ENCODE measurements at regions not wholly inside any gene's neighbourhood (a gene's known extent, or its start where the extent isn't known, plus 50 kb on each side); places are given as distances from the start of the nearest gene placed in this dataset.

DNA sequence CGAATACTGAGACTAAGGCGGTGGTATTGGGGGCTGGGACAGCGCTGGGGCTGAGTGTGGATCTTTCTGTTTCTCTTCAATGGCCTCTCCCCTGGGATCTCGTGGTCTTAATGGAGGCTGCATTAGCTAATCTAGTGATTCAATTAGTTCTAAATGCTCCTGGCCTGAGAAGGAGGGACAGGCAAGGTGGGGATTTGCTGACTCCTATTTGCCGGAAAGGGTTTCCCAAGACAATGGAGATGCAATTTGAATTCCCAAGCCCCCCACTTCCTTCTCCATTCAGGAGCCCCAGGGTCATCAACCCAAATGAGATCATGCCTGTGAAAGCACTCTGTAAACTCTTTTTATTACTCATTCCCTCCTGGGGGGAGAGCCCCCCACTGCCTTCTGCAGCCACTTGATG, 111.7 kb upstream of the PLXNA4 start:
- TF ChIP-seq JUND (IDR thresholded peaks at IDR 0.05; ENCODE audit: low read depth), result no peak
- no peak for DNase-seq (ENCODE audit: low read depth in 1 of 2, low spot score in 1 of 2)
- in situ Hi-C loops (cut with HindIII; ENCODE audit: low pct_unique_long_range_greater_than_20kb, low sequenced_read_pairs), result no loop called here

DNA sequence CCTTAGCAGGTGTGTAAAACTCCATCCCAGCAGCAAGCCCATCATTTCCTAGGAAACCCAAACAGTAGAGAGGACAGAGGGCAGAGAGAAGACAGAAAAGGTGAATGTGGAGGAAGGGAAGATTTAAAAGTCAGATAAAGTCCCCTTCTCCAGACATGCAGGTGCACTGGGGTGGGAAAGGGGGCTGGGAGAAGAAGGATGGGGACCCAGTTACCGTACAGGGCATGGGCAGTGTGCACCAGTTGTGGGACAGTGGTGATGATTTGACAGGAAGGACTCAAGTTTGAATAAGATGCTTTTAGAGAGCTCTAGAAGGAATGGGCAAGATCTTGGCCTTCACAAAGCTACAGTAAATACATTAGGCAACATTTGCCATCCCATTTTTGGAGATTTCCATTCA, 110.7 kb upstream of the PLXNA4 start:
- TF ChIP-seq JUND (IDR thresholded peaks at IDR 0.05; ENCODE audit: low read depth), result no peak
- no peak for DNase-seq (ENCODE audit: low read depth in 1 of 2, low spot score in 1 of 2)
- in situ Hi-C loops (cut with HindIII; ENCODE audit: low pct_unique_long_range_greater_than_20kb, low sequenced_read_pairs), result no loop called here

DNA sequence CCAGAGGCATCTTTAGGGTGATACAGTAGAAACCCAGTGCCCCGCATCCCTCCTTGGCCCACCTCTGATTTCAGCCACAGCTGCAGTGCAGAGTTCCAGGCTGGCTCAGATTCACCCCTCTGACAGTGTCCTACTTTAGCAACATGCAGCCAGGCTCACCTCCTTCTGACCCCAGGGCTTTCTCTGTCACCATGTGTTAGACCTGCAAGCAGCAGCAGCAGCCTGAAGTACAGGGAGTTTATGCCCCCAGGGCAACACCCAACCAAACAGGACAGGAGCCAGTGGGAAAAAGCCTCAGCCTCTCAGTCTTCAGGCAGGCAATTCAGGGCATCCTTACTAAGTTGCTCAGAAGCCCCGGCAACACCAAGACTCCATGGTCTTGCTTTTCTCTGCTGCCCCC, 109.0 kb upstream of the PLXNA4 start:
- DNase-seq (ENCODE audit: low read depth in 1 of 2, low spot score in 1 of 2), result no peak

DNA sequence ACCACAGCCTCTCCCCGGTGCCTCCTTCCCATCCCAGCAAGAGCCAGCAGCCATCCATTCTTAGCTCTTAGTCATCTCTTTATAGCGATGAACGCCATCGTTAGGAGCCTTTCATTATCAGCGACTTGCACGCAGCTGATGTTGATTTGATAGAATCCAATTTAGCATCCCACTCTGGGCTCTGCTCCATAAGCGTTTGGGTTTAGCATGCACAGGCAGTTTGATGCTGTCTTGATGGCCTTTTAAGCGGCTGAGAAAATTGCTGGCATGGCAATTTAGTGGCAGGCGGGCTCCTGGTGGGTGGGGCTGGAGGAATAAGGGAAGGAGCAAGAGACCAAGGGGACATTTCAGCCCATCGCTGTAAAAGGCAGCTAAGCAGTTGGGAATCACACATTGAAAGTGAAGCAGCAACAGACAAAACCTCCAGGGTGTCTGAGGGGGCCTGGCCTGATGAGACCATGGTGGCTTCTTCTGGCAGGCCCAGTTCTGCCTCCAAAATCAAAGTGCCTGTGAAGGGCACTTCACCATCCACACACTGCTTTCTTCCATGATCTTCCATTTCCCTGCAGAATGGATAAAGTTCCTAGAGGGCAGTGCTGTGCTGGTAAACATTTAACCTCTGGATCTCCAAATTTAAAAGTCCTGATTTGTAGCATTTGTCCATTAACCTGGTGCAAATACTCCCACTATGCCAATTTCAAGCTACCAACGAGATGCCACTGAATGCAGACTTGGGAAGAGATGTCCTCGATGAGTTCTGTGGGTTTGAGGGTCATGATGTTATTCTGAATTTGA, 107.8 kb upstream of the PLXNA4 start:
- no peak for DNase-seq (ENCODE audit: low read depth in 1 of 2, low spot score in 1 of 2)
- no peak for TF ChIP-seq JUND (IDR thresholded peaks at IDR 0.05; ENCODE audit: low read depth)
- in situ Hi-C loops (cut with HindIII; ENCODE audit: low pct_unique_long_range_greater_than_20kb, low sequenced_read_pairs), result no loop called here

More for the DNA sequence above, 109.0 kb upstream of the PLXNA4 start:
- no peak for TF ChIP-seq JUND (IDR thresholded peaks at IDR 0.05; ENCODE audit: low read depth)
- in situ Hi-C loops (cut with HindIII; ENCODE audit: low pct_unique_long_range_greater_than_20kb, low sequenced_read_pairs), result no loop called here

DNA sequence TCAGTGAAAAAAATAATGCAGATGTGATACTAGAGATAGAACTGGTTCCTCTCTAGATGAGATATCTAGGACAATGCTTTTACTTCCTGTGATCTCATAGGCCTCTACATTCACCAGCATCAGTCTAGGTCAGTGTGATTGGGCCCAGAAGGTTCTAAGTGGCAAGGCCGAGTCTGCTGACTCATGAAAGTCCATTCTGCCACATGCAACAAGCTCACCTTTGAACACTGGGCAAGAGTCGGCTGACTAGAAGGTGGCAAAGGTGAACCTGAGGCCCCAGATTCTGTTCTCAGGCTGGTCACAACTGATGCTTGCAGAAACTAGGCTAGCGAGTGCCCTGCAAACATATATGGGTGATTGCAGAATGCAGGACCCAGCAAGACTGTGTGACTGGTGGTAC, 105.7 kb upstream of the PLXNA4 start:
- no peak for TF ChIP-seq JUND (IDR thresholded peaks at IDR 0.05; ENCODE audit: low read depth)
- no peak for DNase-seq (ENCODE audit: low read depth in 1 of 2, low spot score in 1 of 2)
- in situ Hi-C loops (cut with HindIII; ENCODE audit: low pct_unique_long_range_greater_than_20kb, low sequenced_read_pairs), result no loop called here

DNA sequence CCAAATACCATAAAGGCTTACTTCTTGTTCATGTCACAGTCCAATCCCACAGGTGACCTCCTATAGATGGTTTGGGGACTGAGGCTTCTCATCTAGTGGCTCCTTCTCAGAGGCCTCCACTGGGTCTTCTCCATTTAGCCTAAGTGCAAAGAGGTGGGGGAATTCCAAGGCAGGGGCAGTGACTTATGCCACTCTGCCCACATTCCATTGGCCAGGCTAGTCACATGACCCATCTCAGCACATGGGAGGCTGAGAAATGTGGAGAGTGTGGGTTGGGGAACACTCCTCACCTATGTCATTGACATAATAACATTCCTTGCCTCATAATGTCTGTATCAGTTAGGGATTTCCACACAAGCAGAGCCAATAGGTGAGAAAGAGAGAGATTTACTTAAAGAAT, 104.3 kb upstream of the PLXNA4 start:
- in situ Hi-C loops (cut with HindIII; ENCODE audit: low pct_unique_long_range_greater_than_20kb, low sequenced_read_pairs), result no loop called here
- TF ChIP-seq JUND (IDR thresholded peaks at IDR 0.05; ENCODE audit: low read depth), result no peak
- no peak for DNase-seq (ENCODE audit: low read depth in 1 of 2, low spot score in 1 of 2)

DNA sequence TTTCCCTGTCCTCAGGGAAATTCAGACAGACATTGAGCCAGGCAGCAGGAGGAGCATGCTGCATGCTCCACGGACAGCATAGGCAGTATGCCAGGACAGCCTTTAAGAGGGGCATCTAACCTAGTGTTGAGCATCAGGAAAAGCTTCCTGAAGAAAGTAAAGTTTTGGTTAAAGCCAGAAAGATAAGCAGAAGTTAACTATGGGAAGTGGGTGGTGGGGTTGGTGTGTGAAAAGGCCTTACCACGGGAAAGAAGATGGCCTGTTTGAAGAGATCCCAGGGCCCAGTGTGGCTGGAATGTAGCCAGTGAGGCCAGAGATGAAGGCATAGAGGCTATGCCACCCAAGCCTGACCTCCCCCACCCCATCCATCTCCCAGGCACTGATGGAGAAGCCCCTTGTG, 102.4 kb upstream of the PLXNA4 start:
- no peak for TF ChIP-seq JUND (IDR thresholded peaks at IDR 0.05; ENCODE audit: low read depth)
- in situ Hi-C loops (cut with HindIII; ENCODE audit: low pct_unique_long_range_greater_than_20kb, low sequenced_read_pairs), result no loop called here
- DNase-seq (ENCODE audit: low read depth in 1 of 2, low spot score in 1 of 2), result no peak

DNA sequence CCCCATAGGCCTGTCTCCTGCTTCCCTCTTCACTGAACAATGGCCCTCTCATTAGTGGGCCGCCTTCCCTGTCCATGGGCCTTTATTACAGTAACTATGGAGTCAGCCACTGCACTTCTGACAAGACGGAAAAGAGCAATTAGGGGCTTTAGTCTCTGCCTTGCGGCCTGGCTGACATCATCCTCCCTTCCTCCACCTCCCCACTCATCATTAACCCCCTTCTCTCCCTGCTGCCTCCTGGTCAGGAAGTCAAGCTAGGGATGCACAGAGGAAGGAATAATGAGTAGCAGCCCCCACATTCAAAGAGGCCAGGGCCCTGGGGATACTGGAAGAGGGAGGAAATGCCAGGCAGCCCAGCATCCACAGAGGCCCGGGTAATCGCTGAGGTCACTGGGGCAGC, 101.6 kb upstream of the PLXNA4 start:
- no peak for DNase-seq (ENCODE audit: low read depth in 1 of 2, low spot score in 1 of 2)
- in situ Hi-C loops (cut with HindIII; ENCODE audit: low pct_unique_long_range_greater_than_20kb, low sequenced_read_pairs), result no loop called here
- no peak for TF ChIP-seq JUND (IDR thresholded peaks at IDR 0.05; ENCODE audit: low read depth)

DNA sequence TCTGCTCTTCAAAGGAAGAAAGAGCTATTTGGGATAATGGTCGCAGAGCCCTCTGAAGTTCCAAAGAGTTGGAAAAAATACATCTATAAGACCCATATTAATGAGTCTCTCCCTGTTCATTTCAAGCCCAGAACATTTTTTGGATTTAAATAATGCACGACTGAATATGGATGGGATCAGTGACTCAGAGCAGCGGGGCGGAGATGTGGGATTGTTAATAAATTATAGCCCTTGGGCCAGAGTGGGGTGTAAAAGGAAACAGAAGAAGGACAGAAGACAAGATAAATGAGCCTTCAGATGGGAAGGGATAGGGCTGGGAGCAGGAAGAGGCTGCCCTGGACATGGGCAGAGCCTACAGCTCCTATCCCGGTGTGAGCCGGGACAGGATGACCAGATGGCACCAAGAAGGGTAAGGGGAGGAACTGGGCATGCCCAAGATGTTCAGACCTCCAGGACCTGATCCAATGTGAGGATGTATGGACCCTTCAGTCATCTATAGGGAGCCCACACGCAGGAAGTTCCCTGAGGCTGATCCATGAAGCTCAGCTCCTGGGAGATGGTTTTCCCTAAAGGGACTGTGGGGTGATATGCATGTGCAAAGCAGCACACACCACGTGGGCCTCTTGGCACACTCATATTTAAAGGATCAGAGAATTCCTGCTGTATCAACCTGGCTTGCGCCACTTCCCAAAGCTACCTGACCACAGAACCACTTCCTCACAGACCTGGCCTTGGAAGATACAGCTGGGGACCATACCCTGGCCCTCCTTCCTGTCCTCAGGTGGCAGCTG, 96.1 kb upstream of the PLXNA4 start:
- no peak for DNase-seq (ENCODE audit: low read depth in 1 of 2, low spot score in 1 of 2)
- TF ChIP-seq JUND (IDR thresholded peaks at IDR 0.05; ENCODE audit: low read depth), result no peak
- in situ Hi-C loops (cut with HindIII; ENCODE audit: low pct_unique_long_range_greater_than_20kb, low sequenced_read_pairs), result no loop called here

DNA sequence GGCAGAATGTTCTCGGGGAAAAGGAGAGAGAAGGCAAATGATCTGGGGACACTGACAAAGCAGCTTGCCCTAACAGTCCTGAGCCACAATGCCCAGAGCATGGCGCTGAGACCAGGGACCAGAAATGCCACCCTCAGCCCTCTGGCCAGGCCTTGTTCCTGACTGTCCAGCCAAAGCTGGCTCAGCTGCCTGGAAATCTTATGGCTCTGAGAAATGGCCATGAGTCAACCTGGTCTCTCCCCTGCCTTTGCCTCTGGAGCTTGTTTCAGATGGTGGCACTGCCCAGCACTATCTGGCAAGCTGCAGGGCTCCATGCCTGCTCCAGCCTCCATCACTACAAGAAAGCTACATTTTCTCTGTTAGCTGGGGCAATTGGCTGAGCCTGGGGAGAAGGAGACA, 90.5 kb upstream of the PLXNA4 start:
- TF ChIP-seq JUND (IDR thresholded peaks at IDR 0.05; ENCODE audit: low read depth), result no peak
- DNase-seq (ENCODE audit: low read depth in 1 of 2, low spot score in 1 of 2), result no peak
- in situ Hi-C loops (cut with HindIII; ENCODE audit: low pct_unique_long_range_greater_than_20kb, low sequenced_read_pairs), result no loop called here

DNA sequence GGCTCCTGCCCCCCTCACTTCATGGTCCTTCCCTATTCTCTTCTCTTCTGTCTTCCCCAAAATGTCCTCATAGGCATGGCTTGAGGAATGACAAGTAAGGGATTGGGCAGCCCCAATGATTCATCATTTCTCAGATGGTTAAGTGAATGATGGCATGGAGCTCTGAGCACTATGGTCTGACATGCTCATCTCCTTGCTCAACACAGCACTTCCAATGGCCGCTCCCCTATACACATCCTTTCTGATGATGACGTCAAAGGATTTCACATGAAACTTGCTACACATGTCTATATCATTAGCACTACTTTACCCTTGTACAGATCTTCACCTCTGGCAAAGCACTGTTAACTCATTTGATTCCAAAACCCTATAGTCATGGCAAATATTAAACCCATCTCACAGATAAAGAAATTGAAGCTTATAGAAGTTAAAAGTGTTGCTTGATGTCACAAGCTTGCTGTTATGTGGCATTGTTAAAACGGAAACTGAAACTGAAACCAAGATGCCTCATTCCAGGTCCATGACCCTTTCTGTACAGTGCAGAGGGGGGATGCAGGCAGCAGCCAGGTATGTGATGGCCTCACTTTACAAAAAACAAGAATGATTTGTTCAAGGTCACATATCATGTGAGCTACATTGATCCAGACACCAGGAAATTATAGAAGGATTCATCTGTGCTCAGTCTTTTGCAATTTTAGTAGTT, 90.0 kb upstream of the PLXNA4 start:
- in situ Hi-C loops (cut with HindIII; ENCODE audit: low pct_unique_long_range_greater_than_20kb, low sequenced_read_pairs), result no loop called here
- no peak for TF ChIP-seq JUND (IDR thresholded peaks at IDR 0.05; ENCODE audit: low read depth)
- DNase-seq (ENCODE audit: low read depth in 1 of 2, low spot score in 1 of 2), result no peak

DNA sequence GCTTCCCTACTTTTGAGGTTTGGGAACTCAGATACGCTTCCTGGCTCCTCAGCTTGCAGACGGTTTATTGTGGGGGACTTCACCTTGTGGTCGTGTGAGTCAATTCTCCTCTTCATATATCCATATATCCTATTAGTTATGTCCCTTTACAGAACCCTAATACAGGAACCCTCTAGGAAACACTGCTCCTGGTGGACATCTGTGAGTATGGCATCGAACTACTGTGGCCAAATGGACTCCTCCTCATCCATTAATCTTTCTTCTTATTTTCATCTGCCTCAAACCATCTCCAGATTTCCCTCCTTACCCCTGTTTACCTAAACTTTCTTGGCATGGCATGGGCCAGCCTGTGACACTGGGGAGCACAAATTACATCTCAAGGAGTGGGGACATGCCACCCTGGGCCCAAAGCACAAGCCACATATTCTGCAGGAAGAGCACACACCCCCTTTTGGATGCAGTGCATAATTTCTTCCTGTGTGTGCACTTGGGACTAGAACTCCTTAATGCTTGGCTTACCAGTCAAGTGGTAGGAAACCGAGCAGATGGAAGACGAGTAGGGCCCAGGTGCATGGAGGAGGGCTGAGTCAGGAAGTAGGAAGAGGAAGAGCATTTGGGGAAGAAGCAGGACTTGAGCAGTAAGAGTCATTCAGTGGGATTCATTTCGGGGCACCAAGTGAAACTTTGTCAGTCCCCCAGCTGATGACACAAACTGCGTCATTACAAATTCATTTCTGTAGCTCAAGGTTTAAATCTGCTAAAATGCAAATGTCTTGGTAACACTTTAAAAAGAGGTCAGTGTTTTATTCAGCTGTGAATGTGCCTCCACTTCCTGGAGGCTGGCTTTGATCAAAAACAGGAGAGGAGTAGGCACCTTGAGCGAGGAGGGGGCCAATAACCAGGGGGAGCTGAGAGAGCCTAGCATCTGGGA, 80.8 kb upstream of the PLXNA4 start:
- TF ChIP-seq JUND (IDR thresholded peaks at IDR 0.05; ENCODE audit: low read depth), result no peak
- DNase-seq (ENCODE audit: low read depth in 1 of 2, low spot score in 1 of 2), result peak in 1 of 2 experiments; percentile 6
- in situ Hi-C loops (cut with HindIII; ENCODE audit: low pct_unique_long_range_greater_than_20kb, low sequenced_read_pairs), result no loop called here

Data from T47D (cell line).